H1 (cell line): ENCODE measurements at regions not wholly inside any gene's neighbourhood (a gene's known extent, or its start where the extent isn't known, plus 50 kb on each side); places are given as distances from the start of the nearest gene placed in this dataset.

Experiments
- CTCF ChIA-PET: fragments of 300-600 bp; sonication (Branson Sonifier 250); formaldehyde crosslinking; loops from one replicate; lab custom pipeline; 2021; ENCODE audit not compliant: partially characterized antibody; lab: Charles Lee
- POLR2A ChIA-PET: fragments of 300-600 bp; sonication (Branson Sonifier 250); formaldehyde crosslinking; loops from one replicate; lab custom pipeline; 2021; ENCODE audit warnings: inconsistent platforms; ENCODE audit not compliant: partially characterized antibody; lab: Charles Lee
- DNase-seq, 2 experiments: peaks; one replicate each; pipeline versions ENCODE4 v3.0.0 to v3.0.0-alpha.2; 2010 to 2022; ENCODE audit warnings: low spot score in 2 of 2, low read depth in 1 of 2, mixed read lengths in 1 of 2
- FAIRE-seq: peaks from 2 replicates; lab custom pipeline; 2011; peaks lifted over from hg19 to GRCh38; lab: Jason Lieb, UNC
- H2AFZ ChIP-seq: 2 replicates; pipeline ENCODE4 v1.8.1; 2012; ENCODE audit warnings: low read length, inconsistent platforms
- H2AK5ac ChIP-seq: 2 replicates; pipeline ENCODE4 v1.6.1; 2013; ENCODE audit warnings: low read depth, low read length
- H2BK120ac ChIP-seq: replicated peaks from 2 replicates; pipeline ENCODE3; 2013; ENCODE audit warnings: low read depth, low read length, inconsistent platforms
- H2BK12ac ChIP-seq: 2 replicates; pipeline ENCODE4 v1.6.1; 2013; ENCODE audit warnings: low read depth, low read length
- H2BK15ac ChIP-seq: 2 replicates; pipeline ENCODE4 v1.6.1; 2013; ENCODE audit warnings: low read length
- H2BK20ac ChIP-seq: 2 replicates; pipeline ENCODE4 v1.6.1; 2013; ENCODE audit warnings: low read length
- H2BK5ac ChIP-seq: 2 replicates; pipeline ENCODE4 v1.6.1; 2013; ENCODE audit warnings: low read depth, low read length
- H3K14ac ChIP-seq: 2 replicates; pipeline ENCODE4 v1.6.1; 2013; ENCODE audit warnings: inconsistent platforms; ENCODE audit not compliant: insufficient read length
- H3K18ac ChIP-seq: 2 replicates; pipeline ENCODE4 v1.6.1; 2013; ENCODE audit warnings: low read length; ENCODE audit errors: extremely low read depth
- H3K23ac ChIP-seq: 2 replicates; pipeline ENCODE4 v1.6.1; 2013; ENCODE audit warnings: inconsistent platforms; ENCODE audit not compliant: insufficient read length
- H3K23me2 ChIP-seq: 2 replicates; pipeline ENCODE4 v1.6.1; 2013; ENCODE audit warnings: low read depth, low read length
- H3K27ac ChIP-seq: 2 replicates; pipeline ENCODE4 v1.6.1; 2011; ENCODE audit warnings: low read depth, low read length, inconsistent platforms
- H3K27me3 ChIP-seq, 4 experiments: replicated peaks in 1 of 4; 1 replicate in 1 of 4; 2 replicates in 3 of 4; pipeline versions ENCODE4 v1.6.1 to v1.8.1; 2011 to 2013; ENCODE audit warnings: low read length in 3 of 4, mild to moderate bottlenecking in 3 of 4, inconsistent platforms in 2 of 4, mixed read lengths in 2 of 4, moderate library complexity in 1 of 4; ENCODE audit not compliant: control insufficient read depth in 3 of 4, insufficient read depth in 3 of 4; ENCODE audit errors: extremely low read depth in 1 of 4
- H3K36me3 ChIP-seq, 4 experiments: 2 replicates each; pipeline versions ENCODE4 v1.6.1 to v1.8.1; 2011 to 2013; ENCODE audit warnings: mild to moderate bottlenecking in 4 of 4, low read length in 3 of 4, moderate library complexity in 2 of 4, control low read depth in 1 of 4, inconsistent platforms in 1 of 4; ENCODE audit not compliant: insufficient read depth in 4 of 4, control insufficient read depth in 2 of 4
- H3K4ac ChIP-seq: replicated peaks from 2 replicates; pipeline ENCODE3; 2013; ENCODE audit warnings: low read length, low read depth, mixed read lengths, inconsistent platforms; ENCODE audit not compliant: insufficient read length
- H3K4me1 ChIP-seq, 4 experiments: replicated peaks in 1 of 4; 1 replicate in 1 of 4; 2 replicates in 3 of 4; pipeline versions ENCODE4 v1.6.1 to v1.8.1; 2011 to 2013; ENCODE audit warnings: low read length in 3 of 4, inconsistent platforms in 2 of 4, mixed read lengths in 1 of 4; ENCODE audit not compliant: insufficient read depth in 4 of 4, control insufficient read depth in 3 of 4
- H3K4me2 ChIP-seq, 2 experiments: 2 replicates each; pipeline versions ENCODE4 v1.6.1 to v1.8.1; 2011 to 2013; ENCODE audit warnings: low read depth in 2 of 2, low read length in 2 of 2, control low read depth in 1 of 2, inconsistent platforms in 1 of 2, mild to moderate bottlenecking in 1 of 2; ENCODE audit not compliant: insufficient read depth in 1 of 2
- H3K4me3 ChIP-seq, 4 experiments: fragments of 200-600, 300-600 bp in 1 of 4; sonication (generic), shearing (Covaris generic), sonication (Bioruptor Twin) in 1 of 4; 2 replicates each; pipeline versions ENCODE4 v1.5.1 to v1.8.1; 2011 to 2016; ENCODE audit warnings: low read length in 4 of 4, low read depth in 3 of 4, control low read depth in 2 of 4, inconsistent platforms in 2 of 4, mild to moderate bottlenecking in 2 of 4, mixed read lengths in 1 of 4, moderate library complexity in 1 of 4; ENCODE audit not compliant: insufficient read depth in 2 of 4; ENCODE audit errors: extremely low read depth in 1 of 4
- H3K56ac ChIP-seq: replicated peaks from 2 replicates; pipeline ENCODE3; 2013; ENCODE audit warnings: low read depth, mild to moderate bottlenecking, mixed read lengths, low read length, inconsistent platforms; ENCODE audit not compliant: insufficient read length
- H3K79me1 ChIP-seq: 2 replicates; pipeline ENCODE4 v1.6.1; 2013; ENCODE audit warnings: low read depth, low read length, control low read depth
- H3K79me2 ChIP-seq, 2 experiments: 2 replicates each; pipeline versions ENCODE4 v1.6.1 to v1.8.1; 2012 to 2013; ENCODE audit warnings: low read length in 2 of 2, mild to moderate bottlenecking in 2 of 2, inconsistent platforms in 1 of 2; ENCODE audit not compliant: insufficient read depth in 2 of 2, control insufficient read depth in 1 of 2
- H3K9ac ChIP-seq, 4 experiments: replicated peaks in 1 of 4; 1 replicate in 1 of 4; 2 replicates in 3 of 4; pipeline versions ENCODE4 v1.6.1 to v1.8.1; 2011 to 2013; ENCODE audit warnings: low read depth in 3 of 4, low read length in 3 of 4, control low read depth in 2 of 4, mild to moderate bottlenecking in 2 of 4, moderate library complexity in 2 of 4, inconsistent platforms in 1 of 4; ENCODE audit errors: extremely low read depth in 1 of 4
- H3K9me3 ChIP-seq, 2 experiments: 2 replicates each; pipeline versions ENCODE4 v1.6.1 to v1.8.1; 2012 to 2013; ENCODE audit warnings: mild to moderate bottlenecking in 2 of 2, moderate library complexity in 2 of 2, control low read depth in 1 of 2, inconsistent platforms in 1 of 2, low read depth in 1 of 2, low read length in 1 of 2, mixed read lengths in 1 of 2; ENCODE audit not compliant: insufficient read depth in 2 of 2
- H4K20me1 ChIP-seq, 2 experiments: replicated peaks in 1 of 2; 2 replicates each; pipeline versions ENCODE3 to v1.8.1; 2011 to 2013; ENCODE audit warnings: inconsistent platforms in 2 of 2, low read length in 2 of 2, mild to moderate bottlenecking in 1 of 2; ENCODE audit not compliant: insufficient read depth in 2 of 2, control insufficient read depth in 1 of 2
- H4K5ac ChIP-seq: 2 replicates; pipeline ENCODE4 v1.6.1; 2013; ENCODE audit warnings: low read length, low read depth, mixed read lengths, inconsistent platforms; ENCODE audit not compliant: insufficient read length
- H4K8ac ChIP-seq: 2 replicates; pipeline ENCODE4 v1.8.0; 2013; ENCODE audit warnings: mild to moderate bottlenecking, moderate library complexity, low read length, inconsistent platforms; ENCODE audit not compliant: insufficient read depth; ENCODE audit errors: extremely low read depth
- H4K91ac ChIP-seq: replicated peaks from 2 replicates; pipeline ENCODE3; 2013; ENCODE audit warnings: low read length, mixed read lengths, inconsistent platforms; ENCODE audit not compliant: insufficient read length
- BRCA1 ChIP-seq: IDR thresholded peaks from 2 replicates; pipeline ENCODE4 v1.6.1; 2012; ENCODE audit warnings: low read depth, low read length, improper control_type of control experiment
- CEBPB ChIP-seq: IDR thresholded peaks from 2 replicates; pipeline ENCODE4 v1.6.1; 2012; ENCODE audit warnings: low read depth, low read length
- EGR1 ChIP-seq: IDR thresholded peaks from 2 replicates; pipeline ENCODE4 v1.6.1; 2011; ENCODE audit warnings: low read depth, low read length, borderline replicate concordance
- EP300 ChIP-seq, 2 experiments: IDR thresholded peaks; 1 replicate in 1 of 2; 2 replicates in 1 of 2; pipeline ENCODE4 v1.6.1; 2011 to 2012; ENCODE audit warnings: low read depth in 2 of 2, low read length in 2 of 2, mild to moderate bottlenecking in 2 of 2, borderline replicate concordance in 1 of 2, inconsistent platforms in 1 of 2, moderate library complexity in 1 of 2
- GABPA ChIP-seq: IDR thresholded peaks from 2 replicates; pipeline ENCODE4 v1.6.1; 2011; ENCODE audit warnings: mild to moderate bottlenecking, low read length, moderate library complexity, borderline replicate concordance; ENCODE audit not compliant: insufficient read depth
- PHF8 ChIP-seq: fragments of 200-600 bp; sonication (generic); conservative IDR thresholded peaks from 2 replicates; pipeline ENCODE4 v1.7.1; 2012; ENCODE audit warnings: low read depth, mild to moderate bottlenecking, inconsistent platforms, low read length, moderate library complexity
- POU5F1 ChIP-seq: IDR thresholded peaks from 2 replicates; pipeline ENCODE4 v1.6.1; 2011; ENCODE audit warnings: low read depth, mild to moderate bottlenecking, low read length, moderate library complexity
- RAD21 ChIP-seq, 2 experiments: IDR thresholded peaks in 1 of 2; conservative IDR thresholded peaks in 1 of 2; 2 replicates each; pipeline ENCODE4 v1.6.1; 2011; ENCODE audit warnings: low read depth in 2 of 2, low read length in 2 of 2, improper control_type of control experiment in 1 of 2, inconsistent platforms in 1 of 2, mild to moderate bottlenecking in 1 of 2, moderate library complexity in 1 of 2
- RNF2 ChIP-seq: fragments of 200-900, 300-1000 bp; sonication (generic); IDR thresholded peaks from 2 replicates; pipeline ENCODE4 v1.7.1; 2016; ENCODE audit warnings: borderline replicate concordance, low read depth, mild to moderate bottlenecking, antibody characterized with exemption, low read length; ENCODE audit not compliant: poor library complexity, severe bottlenecking; ENCODE audit errors: missing control alignments
- SIN3A ChIP-seq, 2 experiments: IDR thresholded peaks in 1 of 2; conservative IDR thresholded peaks in 1 of 2; 2 replicates each; pipeline ENCODE4 v1.6.1; 2011 to 2012; ENCODE audit warnings: low read length in 2 of 2, improper control_type of control experiment in 1 of 2, low read depth in 1 of 2, mild to moderate bottlenecking in 1 of 2
- TBP ChIP-seq: IDR thresholded peaks from 2 replicates; pipeline ENCODE4 v1.6.1; 2011; ENCODE audit warnings: low read depth, low read length, improper control_type of control experiment
- YY1 ChIP-seq: IDR thresholded peaks from 2 replicates; pipeline ENCODE4 v1.6.1; 2011; ENCODE audit warnings: low read depth, mild to moderate bottlenecking, low read length
- ZNF274 ChIP-seq: IDR thresholded peaks from 2 replicates; pipeline ENCODE4 v1.7.0; 2012; ENCODE audit warnings: low read length, borderline replicate concordance; ENCODE audit errors: extremely low read depth
- WGBS, 2 experiments: shearing (Covaris generic) in 1 of 2; methylation state at CpG; one replicate each; pipeline versions ENCODE4 v1.1.6 to v1.1.7; 2013 to 2015; ENCODE audit warnings: low lambda C conversion rate in 2 of 2, mixed read lengths in 2 of 2, inconsistent platforms in 1 of 2, low coverage in 1 of 2, missing lambda C conversion rate in 1 of 2; ENCODE audit not compliant: insufficient replicate concordance in 2 of 2, insufficient coverage in 1 of 2, insufficient read length in 1 of 2; ENCODE audit errors: extremely low coverage in 1 of 2, missing lambda C conversion rate in 1 of 2; 5-methylcytosine and 5-hydroxymethylcytosine counted together

DNA sequence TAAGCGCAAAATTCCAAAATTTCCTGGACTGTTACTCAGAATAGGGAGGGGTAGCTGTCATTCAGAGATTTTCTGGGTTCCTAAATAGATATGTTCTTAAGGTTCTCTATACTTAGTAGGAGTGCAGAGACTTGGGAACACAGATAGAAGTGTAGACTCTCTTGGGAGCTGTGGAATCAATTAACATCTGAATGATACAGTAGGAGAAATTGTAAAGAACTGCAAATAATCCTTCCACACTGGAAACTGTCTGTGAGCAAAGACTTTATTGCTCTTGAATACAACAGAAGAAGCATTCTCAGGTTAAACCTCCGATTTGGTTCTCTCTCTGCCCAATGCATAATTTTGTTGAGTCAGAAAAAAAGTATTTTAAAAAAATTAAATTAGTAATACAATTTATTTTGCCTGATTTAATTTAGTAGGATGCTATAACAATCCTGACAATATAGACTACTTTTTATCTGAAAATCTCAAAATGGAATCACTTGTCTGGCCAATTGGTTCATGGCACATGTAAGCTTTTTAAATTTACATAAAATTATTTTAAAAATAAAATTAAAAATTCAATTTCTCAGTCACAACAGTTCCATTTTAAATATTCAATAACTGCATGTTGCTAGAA is 1754.3 kb downstream of the PLA2G4A start:
- H3K4ac ChIP-seq = no peak overlapping the region
- H4K20me1 ChIP-seq = no peaks in the 10 kb centered on the region
- no peaks in the 10 kb centered on the region for H3K27me3 ChIP-seq
- no peak overlapping the region for H2AFZ ChIP-seq
- no peak for DNase-seq
- H3K56ac ChIP-seq = no peak overlapping the region
- no peak overlapping the region for H2AK5ac ChIP-seq
- H3K79me2 ChIP-seq = no peaks in the 10 kb centered on the region
- no peak overlapping the region for H3K14ac ChIP-seq
- H2BK12ac ChIP-seq = no peak overlapping the region
- H3K4me1 ChIP-seq = no peaks in the 10 kb centered on the region; a peak in 1 of 7 replicates
- no peak overlapping the region for H3K9ac ChIP-seq
- no peak overlapping the region for H2BK15ac ChIP-seq
- H4K5ac ChIP-seq = no peak overlapping the region
- POLR2A ChIA-PET = no interaction called here
- H2BK5ac ChIP-seq = no peak overlapping the region
- H4K8ac ChIP-seq = no peak overlapping the region
- FAIRE-seq = no peak
- no peak overlapping the region for H2BK120ac ChIP-seq
- no peak overlapping the region for H3K27ac ChIP-seq
- H3K4me2 ChIP-seq = no peak overlapping the region
- H3K79me1 ChIP-seq = no peaks in the 10 kb centered on the region
- no peak overlapping the region for H3K23ac ChIP-seq
- no peak overlapping the region for H2BK20ac ChIP-seq
- H3K36me3 ChIP-seq = no peaks in the 10 kb centered on the region
- CTCF ChIA-PET = no interaction called here
- no peak overlapping the region for H3K18ac ChIP-seq
- H3K4me3 ChIP-seq = no peak overlapping the region
- H4K91ac ChIP-seq = no peak overlapping the region
- 86% methylated on average over 2 of the region's 2 CpGs; no CpG with 5 or more reads in 1 of the 2 experiments for WGBS, 2 experiments
- H3K23me2 ChIP-seq = no peaks in the 10 kb centered on the region
- no peaks in the 10 kb centered on the region for H3K9me3 ChIP-seq
- TF ChIP-seq EP300 (IDR thresholded peaks at IDR 0.05; ENCODE audit: borderline replicate concordance in 1 of 2, low read depth in 2 of 2, low read length in 2 of 2) = no peak
- no peak for TF ChIP-seq SIN3A (conservative IDR thresholded peaks at IDR 0.05 in 1 of 2, IDR thresholded peaks at IDR 0.05 in 1 of 2; ENCODE audit: low read depth in 1 of 2, low read length in 2 of 2)
- TF ChIP-seq CEBPB = no peak
- TF ChIP-seq GABPA = no peak
- TF ChIP-seq RAD21 (IDR thresholded peaks at IDR 0.05 in 1 of 2, conservative IDR thresholded peaks at IDR 0.05 in 1 of 2; ENCODE audit: low read depth in 2 of 2, low read length in 2 of 2) = no peak
- no peak for TF ChIP-seq ZNF274
- no peak for TF ChIP-seq YY1
- no peak for TF ChIP-seq BRCA1
- TF ChIP-seq PHF8 = no peak
- no peak for TF ChIP-seq POU5F1
- no peak for TF ChIP-seq RNF2
- TF ChIP-seq TBP = no peak
- no peak for TF ChIP-seq EGR1
